ENCODE measurements at regions not wholly inside any gene's neighbourhood (a gene's known extent, or its start where the extent isn't known, plus 50 kb on each side); places are given as distances from the start of the nearest gene placed in this dataset.

DNA sequence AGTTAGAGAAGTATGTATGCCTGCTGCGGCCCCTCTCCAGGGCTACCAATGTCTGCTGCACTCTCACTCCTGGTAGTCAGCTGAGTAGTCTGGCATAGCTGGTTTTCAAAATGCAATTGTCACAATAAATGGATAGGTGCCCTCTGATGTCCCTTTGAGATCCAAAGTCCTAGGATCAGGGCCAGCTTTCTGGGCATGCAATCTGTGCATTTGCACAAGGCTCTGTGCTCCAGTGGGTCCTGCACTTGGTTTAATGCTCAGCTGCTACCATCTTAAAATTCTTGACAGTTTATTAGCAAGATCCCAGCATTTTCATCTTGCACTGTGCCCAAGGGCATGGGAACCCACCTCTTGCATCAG is 233.8 kb downstream of the LTN1 start:
- no peaks in the 10 kb centered on the region for H3K27me3 ChIP-seq (ENCODE audit: control insufficient read depth in 2 of 2, insufficient read depth in 2 of 2, low read length in 2 of 2)
- no peaks in the 10 kb centered on the region for H3K36me3 ChIP-seq (replicated peaks in 1 of 2; ENCODE audit: control insufficient read depth in 1 of 2, insufficient read depth in 2 of 2, low read length in 2 of 2)
- H4K20me1 ChIP-seq (ENCODE audit: insufficient read depth, low read length), result no peaks in the 10 kb centered on the region
- no peaks in the 10 kb centered on the region for H3K4me1 ChIP-seq (ENCODE audit: control insufficient read depth in 1 of 2, insufficient read depth in 2 of 2, low read length in 2 of 2)
- intact Hi-C loops (cut with micrococcal nuclease), result no loop called here
- no peak overlapping the region for H3K27ac Mint-ChIP-seq
- H3K27ac ChIP-seq (ENCODE audit: low read depth in 1 of 2, low read length in 2 of 2), result no peak overlapping the region
- no peak overlapping the region for H2AFZ ChIP-seq (ENCODE audit: insufficient read depth, low read depth, low read length, poor library complexity, severe bottlenecking)
- H3K9me3 ChIP-seq (replicated peaks in 1 of 2; ENCODE audit: control insufficient read depth in 1 of 2, insufficient read depth in 1 of 2, low read length in 2 of 2), result no peaks in the 10 kb centered on the region
- H3K4me1 Mint-ChIP-seq, result no peaks in the 10 kb centered on the region
- 100% methylated on average over 1 of the region's 1 CpG for WGBS (ENCODE audit: insufficient coverage)
- TF ChIP-seq, protein P1, sequence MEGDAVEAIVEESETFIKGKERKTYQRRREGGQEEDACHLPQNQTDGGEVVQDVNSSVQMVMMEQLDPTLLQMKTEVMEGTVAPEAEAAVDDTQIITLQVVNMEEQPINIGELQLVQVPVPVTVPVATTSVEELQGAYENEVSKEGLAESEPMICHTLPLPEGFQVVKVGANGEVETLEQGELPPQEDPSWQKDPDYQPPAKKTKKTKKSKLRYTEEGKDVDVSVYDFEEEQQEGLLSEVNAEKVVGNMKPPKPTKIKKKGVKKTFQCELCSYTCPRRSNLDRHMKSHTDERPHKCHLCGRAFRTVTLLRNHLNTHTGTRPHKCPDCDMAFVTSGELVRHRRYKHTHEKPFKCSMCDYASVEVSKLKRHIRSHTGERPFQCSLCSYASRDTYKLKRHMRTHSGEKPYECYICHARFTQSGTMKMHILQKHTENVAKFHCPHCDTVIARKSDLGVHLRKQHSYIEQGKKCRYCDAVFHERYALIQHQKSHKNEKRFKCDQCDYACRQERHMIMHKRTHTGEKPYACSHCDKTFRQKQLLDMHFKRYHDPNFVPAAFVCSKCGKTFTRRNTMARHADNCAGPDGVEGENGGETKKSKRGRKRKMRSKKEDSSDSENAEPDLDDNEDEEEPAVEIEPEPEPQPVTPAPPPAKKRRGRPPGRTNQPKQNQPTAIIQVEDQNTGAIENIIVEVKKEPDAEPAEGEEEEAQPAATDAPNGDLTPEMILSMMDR (IDR thresholded peaks at IDR 0.05), result no peak
- peaks cover 0 to 3% (median 2%) of the 10 kb centered on the region in 7 donors for H3K9me3 Mint-ChIP-seq
- H3K79me2 ChIP-seq (ENCODE audit: insufficient read depth, low read length), result no peaks in the 10 kb centered on the region
- H3K4me3 ChIP-seq (replicated peaks in 1 of 3; ENCODE audit: low read depth in 2 of 3, low read length in 3 of 3), result no peak overlapping the region
- H3K27me3 Mint-ChIP-seq (ENCODE audit: low read depth in 3 of 3), result no peaks in the 10 kb centered on the region
- H3K4me2 ChIP-seq (replicated peaks; ENCODE audit: extremely low read depth, low read length, poor library complexity, severe bottlenecking), result no peak overlapping the region
- H3K9ac ChIP-seq (ENCODE audit: insufficient read depth, low read length, poor library complexity, severe bottlenecking), result no peak overlapping the region
- H3K4me3 Mint-ChIP-seq, result no peak overlapping the region
- DNase-seq, result no peak
- H3K36me3 Mint-ChIP-seq, result no peaks in the 10 kb centered on the region

DNA sequence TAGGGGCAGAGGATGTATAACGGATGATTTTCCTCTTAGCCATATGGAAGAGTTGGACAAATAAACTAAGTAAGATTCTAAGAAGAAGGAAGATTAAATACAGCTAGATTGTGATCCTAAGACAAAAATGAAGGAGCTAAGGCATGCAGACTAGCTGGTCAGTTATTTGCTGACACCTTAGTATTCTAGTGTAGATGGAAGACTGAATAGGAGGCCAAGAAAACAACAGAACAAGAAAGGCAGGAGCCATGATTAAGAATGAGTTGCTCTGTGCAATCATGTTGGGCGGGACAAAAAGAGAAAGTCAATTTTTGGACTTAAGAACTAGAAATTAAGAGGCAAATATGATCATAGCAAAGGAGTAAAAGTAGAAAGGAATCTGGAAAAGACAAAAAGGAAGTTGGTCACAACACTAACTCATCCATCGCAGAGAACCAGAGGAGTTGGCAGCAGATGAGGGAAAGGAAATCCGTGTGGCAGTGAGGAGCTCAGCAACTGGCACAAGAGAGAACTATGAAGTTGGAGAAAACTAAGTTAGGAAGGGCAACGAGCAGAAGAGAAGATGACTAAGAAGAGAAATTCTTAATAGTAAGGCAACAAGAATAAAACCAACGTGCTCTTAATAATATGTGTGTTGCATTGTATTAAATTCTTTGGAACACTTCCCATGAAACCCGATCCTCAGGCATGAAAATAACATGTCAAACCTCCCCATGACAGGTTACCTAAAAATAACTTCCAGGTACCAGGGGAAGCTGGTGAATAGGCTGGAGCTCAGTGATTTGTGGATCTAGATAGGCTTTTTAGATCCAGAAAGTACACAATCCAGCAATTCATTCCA is 234.4 kb downstream of the LTN1 start:
- Histone ChIP-seq H3K36me3 (replicated peaks in 1 of 2; ENCODE audit: control insufficient read depth in 1 of 2, insufficient read depth in 2 of 2, low read length in 2 of 2) (no peaks in the 10 kb centered on the region), H3K9ac (ENCODE audit: insufficient read depth, low read length, poor library complexity, severe bottlenecking) (no peak overlapping the region), H4K20me1 (ENCODE audit: insufficient read depth, low read length) (no peaks in the 10 kb centered on the region), H3K4me3 (replicated peaks in 1 of 3; ENCODE audit: low read depth in 2 of 3, low read length in 3 of 3) (no peak overlapping the region), H3K79me2 (ENCODE audit: insufficient read depth, low read length) (no peaks in the 10 kb centered on the region), H3K4me2 (replicated peaks; ENCODE audit: extremely low read depth, low read length, poor library complexity, severe bottlenecking) (no peak overlapping the region), H3K27ac (ENCODE audit: low read depth in 1 of 2, low read length in 2 of 2) (no peak overlapping the region), H3K4me1 (ENCODE audit: control insufficient read depth in 1 of 2, insufficient read depth in 2 of 2, low read length in 2 of 2) (no peaks in the 10 kb centered on the region), H3K27me3 (ENCODE audit: control insufficient read depth in 2 of 2, insufficient read depth in 2 of 2, low read length in 2 of 2) (no peaks in the 10 kb centered on the region), H2AFZ (ENCODE audit: insufficient read depth, low read depth, low read length, poor library complexity, severe bottlenecking) (no peak overlapping the region), H3K9me3 (replicated peaks in 1 of 2; ENCODE audit: control insufficient read depth in 1 of 2, insufficient read depth in 1 of 2, low read length in 2 of 2) (no peaks in the 10 kb centered on the region)
- no peaks in the 10 kb centered on the region for H3K36me3 Mint-ChIP-seq
- no peaks in the 10 kb centered on the region for H3K27me3 Mint-ChIP-seq (ENCODE audit: low read depth in 3 of 3)
- no peak for DNase-seq
- H3K4me3 Mint-ChIP-seq, result no peak overlapping the region
- intact Hi-C loops (cut with micrococcal nuclease), result no loop called here
- no CpG with 5 or more reads among the region's 7 CpGs for WGBS (ENCODE audit: insufficient coverage)
- H3K27ac Mint-ChIP-seq, result no peak overlapping the region
- H3K9me3 Mint-ChIP-seq, result peaks cover 0 to 3% (median 2%) of the 10 kb centered on the region in 7 donors
- no peaks in the 10 kb centered on the region for H3K4me1 Mint-ChIP-seq
- TF ChIP-seq, protein P1 (IDR thresholded peaks at IDR 0.05), result no peak
